Panc1 (cell line): ENCODE measurements at regions not wholly inside any gene's neighbourhood (a gene's known extent, or its start where the extent isn't known, plus 50 kb on each side); places are given as distances from the start of the nearest gene placed in this dataset.

Experiments
- TCF7L2 ChIP-seq: IDR thresholded peaks from 2 replicates; pipeline ENCODE4 v1.6.1; 2011; ENCODE audit warnings: mild to moderate bottlenecking, low read depth, low read length, inconsistent platforms
- TF ChIP-seq, protein P1 (sequence below): fragments of 450-650 bp; IDR thresholded peaks from 2 replicates; pipeline ENCODE4 v1.5.1; 2017; ENCODE audit warnings: mild to moderate bottlenecking
- TF ChIP-seq, protein P2 (sequence below), 2 experiments: IDR thresholded peaks; 2 replicates each; pipeline ENCODE4 v1.6.1; 2011 to 2012; ENCODE audit warnings: low read depth in 2 of 2, control low read depth in 1 of 2, low read length in 1 of 2, mild to moderate bottlenecking in 1 of 2, moderate library complexity in 1 of 2; ENCODE audit not compliant: insufficient read depth in 1 of 2

DNA sequence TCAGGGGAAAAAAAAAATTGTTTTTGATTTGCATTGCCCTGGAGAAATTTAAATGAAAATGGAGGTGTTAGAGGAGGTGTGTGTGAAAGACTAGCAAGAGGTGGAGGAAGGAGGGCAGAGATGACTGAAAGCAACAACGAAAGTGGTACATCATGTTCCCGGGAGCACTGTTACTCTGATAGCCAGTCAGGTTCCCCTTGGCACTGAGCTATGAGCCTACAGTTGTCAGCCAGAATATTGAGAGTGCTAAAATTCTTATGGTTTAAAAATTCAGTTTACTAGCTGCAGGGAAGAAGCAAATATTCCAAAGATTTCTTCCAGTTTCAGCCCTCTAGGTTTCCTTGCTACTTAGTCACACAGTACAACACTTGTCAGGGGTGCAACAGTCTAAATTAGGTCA is 366.7 kb upstream of the DLGAP1 start:
- TF ChIP-seq, protein P1, sequence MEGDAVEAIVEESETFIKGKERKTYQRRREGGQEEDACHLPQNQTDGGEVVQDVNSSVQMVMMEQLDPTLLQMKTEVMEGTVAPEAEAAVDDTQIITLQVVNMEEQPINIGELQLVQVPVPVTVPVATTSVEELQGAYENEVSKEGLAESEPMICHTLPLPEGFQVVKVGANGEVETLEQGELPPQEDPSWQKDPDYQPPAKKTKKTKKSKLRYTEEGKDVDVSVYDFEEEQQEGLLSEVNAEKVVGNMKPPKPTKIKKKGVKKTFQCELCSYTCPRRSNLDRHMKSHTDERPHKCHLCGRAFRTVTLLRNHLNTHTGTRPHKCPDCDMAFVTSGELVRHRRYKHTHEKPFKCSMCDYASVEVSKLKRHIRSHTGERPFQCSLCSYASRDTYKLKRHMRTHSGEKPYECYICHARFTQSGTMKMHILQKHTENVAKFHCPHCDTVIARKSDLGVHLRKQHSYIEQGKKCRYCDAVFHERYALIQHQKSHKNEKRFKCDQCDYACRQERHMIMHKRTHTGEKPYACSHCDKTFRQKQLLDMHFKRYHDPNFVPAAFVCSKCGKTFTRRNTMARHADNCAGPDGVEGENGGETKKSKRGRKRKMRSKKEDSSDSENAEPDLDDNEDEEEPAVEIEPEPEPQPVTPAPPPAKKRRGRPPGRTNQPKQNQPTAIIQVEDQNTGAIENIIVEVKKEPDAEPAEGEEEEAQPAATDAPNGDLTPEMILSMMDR: no peak
- TF ChIP-seq TCF7L2: no peak
- TF ChIP-seq, protein P2, sequence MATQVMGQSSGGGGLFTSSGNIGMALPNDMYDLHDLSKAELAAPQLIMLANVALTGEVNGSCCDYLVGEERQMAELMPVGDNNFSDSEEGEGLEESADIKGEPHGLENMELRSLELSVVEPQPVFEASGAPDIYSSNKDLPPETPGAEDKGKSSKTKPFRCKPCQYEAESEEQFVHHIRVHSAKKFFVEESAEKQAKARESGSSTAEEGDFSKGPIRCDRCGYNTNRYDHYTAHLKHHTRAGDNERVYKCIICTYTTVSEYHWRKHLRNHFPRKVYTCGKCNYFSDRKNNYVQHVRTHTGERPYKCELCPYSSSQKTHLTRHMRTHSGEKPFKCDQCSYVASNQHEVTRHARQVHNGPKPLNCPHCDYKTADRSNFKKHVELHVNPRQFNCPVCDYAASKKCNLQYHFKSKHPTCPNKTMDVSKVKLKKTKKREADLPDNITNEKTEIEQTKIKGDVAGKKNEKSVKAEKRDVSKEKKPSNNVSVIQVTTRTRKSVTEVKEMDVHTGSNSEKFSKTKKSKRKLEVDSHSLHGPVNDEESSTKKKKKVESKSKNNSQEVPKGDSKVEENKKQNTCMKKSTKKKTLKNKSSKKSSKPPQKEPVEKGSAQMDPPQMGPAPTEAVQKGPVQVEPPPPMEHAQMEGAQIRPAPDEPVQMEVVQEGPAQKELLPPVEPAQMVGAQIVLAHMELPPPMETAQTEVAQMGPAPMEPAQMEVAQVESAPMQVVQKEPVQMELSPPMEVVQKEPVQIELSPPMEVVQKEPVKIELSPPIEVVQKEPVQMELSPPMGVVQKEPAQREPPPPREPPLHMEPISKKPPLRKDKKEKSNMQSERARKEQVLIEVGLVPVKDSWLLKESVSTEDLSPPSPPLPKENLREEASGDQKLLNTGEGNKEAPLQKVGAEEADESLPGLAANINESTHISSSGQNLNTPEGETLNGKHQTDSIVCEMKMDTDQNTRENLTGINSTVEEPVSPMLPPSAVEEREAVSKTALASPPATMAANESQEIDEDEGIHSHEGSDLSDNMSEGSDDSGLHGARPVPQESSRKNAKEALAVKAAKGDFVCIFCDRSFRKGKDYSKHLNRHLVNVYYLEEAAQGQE (IDR thresholded peaks at IDR 0.05; ENCODE audit: insufficient read depth in 1 of 2, low read depth in 2 of 2, low read length in 1 of 2): no peak
